ENCODE measurements at regions not wholly inside any gene's neighbourhood (a gene's known extent, or its start where the extent isn't known, plus 50 kb on each side); places are given as distances from the start of the nearest gene placed in this dataset.

DNA sequence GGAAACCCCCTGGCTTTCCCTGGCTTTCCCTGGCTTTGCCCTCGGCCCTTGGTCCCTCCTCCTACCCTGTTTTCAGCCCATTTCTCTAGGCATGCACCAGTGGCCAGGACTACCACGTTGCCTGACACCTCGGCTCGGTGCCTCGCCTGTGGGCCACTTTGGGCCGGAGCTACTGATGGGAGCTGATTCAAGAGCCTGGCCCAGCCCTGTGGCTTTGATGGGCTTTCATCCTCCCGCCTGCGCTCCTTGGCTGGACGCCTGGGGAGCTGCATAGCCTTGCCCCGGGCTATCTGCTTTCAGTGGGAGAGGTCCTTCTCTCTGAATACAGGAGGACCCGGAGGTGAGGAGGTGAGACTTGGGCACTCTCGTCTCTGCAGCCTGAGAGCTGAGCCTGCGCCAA, 192.7 kb upstream of the HES1 start:
- TF ChIP-seq POLR2A (IDR thresholded peaks at IDR 0.05) (no peak), POLR2AphosphoS5 (IDR thresholded peaks at IDR 0.05; ENCODE audit: insufficient read depth in 1 of 2, low read depth in 1 of 2) (no peak)
- TF ChIP-seq, protein P1, sequence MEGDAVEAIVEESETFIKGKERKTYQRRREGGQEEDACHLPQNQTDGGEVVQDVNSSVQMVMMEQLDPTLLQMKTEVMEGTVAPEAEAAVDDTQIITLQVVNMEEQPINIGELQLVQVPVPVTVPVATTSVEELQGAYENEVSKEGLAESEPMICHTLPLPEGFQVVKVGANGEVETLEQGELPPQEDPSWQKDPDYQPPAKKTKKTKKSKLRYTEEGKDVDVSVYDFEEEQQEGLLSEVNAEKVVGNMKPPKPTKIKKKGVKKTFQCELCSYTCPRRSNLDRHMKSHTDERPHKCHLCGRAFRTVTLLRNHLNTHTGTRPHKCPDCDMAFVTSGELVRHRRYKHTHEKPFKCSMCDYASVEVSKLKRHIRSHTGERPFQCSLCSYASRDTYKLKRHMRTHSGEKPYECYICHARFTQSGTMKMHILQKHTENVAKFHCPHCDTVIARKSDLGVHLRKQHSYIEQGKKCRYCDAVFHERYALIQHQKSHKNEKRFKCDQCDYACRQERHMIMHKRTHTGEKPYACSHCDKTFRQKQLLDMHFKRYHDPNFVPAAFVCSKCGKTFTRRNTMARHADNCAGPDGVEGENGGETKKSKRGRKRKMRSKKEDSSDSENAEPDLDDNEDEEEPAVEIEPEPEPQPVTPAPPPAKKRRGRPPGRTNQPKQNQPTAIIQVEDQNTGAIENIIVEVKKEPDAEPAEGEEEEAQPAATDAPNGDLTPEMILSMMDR (IDR thresholded peaks at IDR 0.05), result no peak
